GM12891 (cell line): ENCODE measurements at regions not wholly inside any gene's neighbourhood (a gene's known extent, or its start where the extent isn't known, plus 50 kb on each side); places are given as distances from the start of the nearest gene placed in this dataset.

ENCODE experiments used
- POLR2A ChIP-seq: IDR thresholded peaks from 2 replicates; pipeline ENCODE4 v1.6.1; 2011; ENCODE audit warnings: low read depth, low read length, control low read depth
- POLR2AphosphoS5 ChIP-seq: IDR thresholded peaks from 2 replicates; pipeline ENCODE4 v1.6.1; 2011; ENCODE audit warnings: low read depth, low read length, control low read depth
- POU2F2 ChIP-seq: IDR thresholded peaks from 2 replicates; pipeline ENCODE4 v1.6.1; 2011; ENCODE audit warnings: low read depth, mild to moderate bottlenecking, control low read depth, low read length, moderate library complexity
- SPI1 ChIP-seq: IDR thresholded peaks from 2 replicates; pipeline ENCODE4 v1.6.1; 2011; ENCODE audit warnings: low read depth, low read length, control low read depth
- TAF1 ChIP-seq: IDR thresholded peaks from 2 replicates; pipeline ENCODE4 v1.6.1; 2011; ENCODE audit warnings: low read depth, low read length, control low read depth

DNA sequence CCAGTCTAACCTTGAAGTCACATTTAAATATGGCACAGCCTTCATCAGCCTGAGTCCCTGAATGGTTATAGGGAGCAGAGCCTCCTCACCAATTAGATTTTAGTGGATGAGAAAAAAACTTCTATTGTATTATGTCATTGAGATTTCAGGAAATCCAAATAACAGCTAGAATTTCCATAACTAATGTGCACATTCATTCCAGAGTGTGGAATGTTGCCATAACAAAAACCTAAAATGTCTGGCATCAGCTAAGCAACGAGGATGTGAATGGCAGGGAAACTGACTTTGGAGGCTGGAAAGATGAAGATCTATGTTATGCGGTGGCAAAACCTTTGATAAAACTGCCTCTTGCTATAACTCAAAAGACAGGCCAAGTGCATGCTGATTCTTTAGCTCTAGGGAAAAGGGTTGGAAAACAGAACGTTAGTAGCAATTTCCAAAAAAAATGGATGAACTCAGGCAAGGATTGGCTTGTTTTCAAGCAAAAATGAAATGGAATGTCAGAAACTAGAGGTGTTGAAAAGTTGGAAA is 91.3 kb upstream of the NFIB start:
- TF ChIP-seq POLR2AphosphoS5, result no peak
- TF ChIP-seq POLR2A, result no peak
- TF ChIP-seq TAF1, result no peak
- TF ChIP-seq POU2F2, result no peak
- TF ChIP-seq SPI1, result no peak
